Brain microvascular endothelial cell (primary cell): ENCODE measurements at regions not wholly inside any gene's neighbourhood (a gene's known extent, or its start where the extent isn't known, plus 50 kb on each side); places are given as distances from the start of the nearest gene placed in this dataset.

Experiments
- DNase-seq: peaks from one replicate; pipeline ENCODE4 v3.0.0-alpha.2; 2020
- H3K27ac ChIP-seq: fragments of 250-450 bp; sonication (Bioruptor Pico); 2 replicates; pipeline ENCODE4 v1.5.1; 2020; ENCODE audit warnings: mild to moderate bottlenecking, moderate library complexity
- H3K27me3 ChIP-seq: fragments of 250-450 bp; sonication (Bioruptor Pico); replicated peaks from 2 replicates; pipeline ENCODE4 v1.5.1; 2020; ENCODE audit warnings: mild to moderate bottlenecking
- H3K36me3 ChIP-seq: fragments of 250-450 bp; sonication (Bioruptor Pico); replicated peaks from 2 replicates; pipeline ENCODE4 v1.5.1; 2020; ENCODE audit warnings: mild to moderate bottlenecking
- H3K4me3 ChIP-seq: 2 replicates; pipeline ENCODE4 v1.5.1; 2011; ENCODE audit warnings: low read depth, mild to moderate bottlenecking, control low read depth, low read length, moderate library complexity
- in situ Hi-C: cut with HindIII; loops from 2 replicates; pipeline ENCODE4 v1.10.0; 2017; ENCODE audit warnings: low sequenced_read_pairs, low pct_ligation_motif_present
- TF ChIP-seq, protein P1 (sequence below): IDR thresholded peaks from 2 replicates; pipeline ENCODE4 v1.5.1; 2011; ENCODE audit warnings: low read depth, mild to moderate bottlenecking, moderate library complexity, low read length, control low read depth, inconsistent platforms; ENCODE audit errors: missing control alignments

GRCh38 chr14:98773814-98774213 is 498.2 kb downstream of the BCL11B start:
- no peaks in the 10 kb centered on the region for H3K36me3 ChIP-seq
- H3K27ac ChIP-seq, result no peak overlapping the region
- no peak for DNase-seq
- no peaks in the 10 kb centered on the region for H3K27me3 ChIP-seq
- TF ChIP-seq, protein P1, sequence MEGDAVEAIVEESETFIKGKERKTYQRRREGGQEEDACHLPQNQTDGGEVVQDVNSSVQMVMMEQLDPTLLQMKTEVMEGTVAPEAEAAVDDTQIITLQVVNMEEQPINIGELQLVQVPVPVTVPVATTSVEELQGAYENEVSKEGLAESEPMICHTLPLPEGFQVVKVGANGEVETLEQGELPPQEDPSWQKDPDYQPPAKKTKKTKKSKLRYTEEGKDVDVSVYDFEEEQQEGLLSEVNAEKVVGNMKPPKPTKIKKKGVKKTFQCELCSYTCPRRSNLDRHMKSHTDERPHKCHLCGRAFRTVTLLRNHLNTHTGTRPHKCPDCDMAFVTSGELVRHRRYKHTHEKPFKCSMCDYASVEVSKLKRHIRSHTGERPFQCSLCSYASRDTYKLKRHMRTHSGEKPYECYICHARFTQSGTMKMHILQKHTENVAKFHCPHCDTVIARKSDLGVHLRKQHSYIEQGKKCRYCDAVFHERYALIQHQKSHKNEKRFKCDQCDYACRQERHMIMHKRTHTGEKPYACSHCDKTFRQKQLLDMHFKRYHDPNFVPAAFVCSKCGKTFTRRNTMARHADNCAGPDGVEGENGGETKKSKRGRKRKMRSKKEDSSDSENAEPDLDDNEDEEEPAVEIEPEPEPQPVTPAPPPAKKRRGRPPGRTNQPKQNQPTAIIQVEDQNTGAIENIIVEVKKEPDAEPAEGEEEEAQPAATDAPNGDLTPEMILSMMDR, result no peak
- no peak overlapping the region for H3K4me3 ChIP-seq
- in situ Hi-C loops, result no loop called here

GRCh38 chr14:98775892-98776291 is 496.1 kb downstream of the BCL11B start:
- no peak for DNase-seq
- H3K4me3 ChIP-seq, result no peak overlapping the region
- in situ Hi-C loops, result no loop called here
- TF ChIP-seq, protein P1, result no peak
- H3K27ac ChIP-seq, result no peak overlapping the region
- H3K36me3 ChIP-seq, result no peaks in the 10 kb centered on the region
- no peaks in the 10 kb centered on the region for H3K27me3 ChIP-seq

- Histone ChIP-seq H3K4me3 (no peak overlapping the region), H3K27ac (no peak overlapping the region)
- TF ChIP-seq, protein P1, result no peak
Observed at GRCh38 chr14:98782062-98782461, 489.9 kb downstream of the BCL11B start.

GRCh38 chr14:98785578-98785977 is 486.4 kb downstream of the BCL11B start:
- TF ChIP-seq, protein P1, result no peak
- Histone ChIP-seq H3K27me3 (no peaks in the 10 kb centered on the region), H3K36me3 (no peaks in the 10 kb centered on the region), H3K4me3 (no peak overlapping the region), H3K27ac (no peak overlapping the region)
- no peak for DNase-seq
- in situ Hi-C loops, result no loop called here

More at GRCh38 chr14:98782062-98782461, 489.9 kb downstream of the BCL11B start:
- Histone ChIP-seq H3K36me3 (no peaks in the 10 kb centered on the region), H3K27me3 (no peaks in the 10 kb centered on the region)
- DNase-seq, result no peak
- in situ Hi-C loops, result no loop called here

DNA sequence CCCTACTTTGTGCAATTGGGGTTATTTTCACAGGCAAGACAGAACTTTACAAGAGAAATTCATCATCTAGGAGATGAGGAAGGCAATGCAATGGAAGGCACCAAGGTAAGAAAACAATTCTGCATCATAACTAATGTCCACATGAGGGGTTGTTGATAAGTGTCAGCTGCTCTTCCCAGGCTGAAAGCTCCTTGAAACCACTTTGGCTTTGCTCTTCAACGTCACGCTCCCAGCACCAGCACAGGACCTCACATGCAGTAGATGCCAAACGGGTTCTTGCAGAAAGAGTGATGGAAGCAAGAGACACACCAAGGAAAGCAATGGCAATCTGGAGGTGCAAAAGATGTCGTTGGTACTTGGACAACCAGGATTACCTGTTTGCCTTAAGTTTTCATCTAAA is 485.5 kb downstream of the BCL11B start:
- in situ Hi-C loops, result no loop called here
- H3K27ac ChIP-seq, result no peak overlapping the region
- H3K4me3 ChIP-seq, result no peak overlapping the region
- no peak for DNase-seq
- TF ChIP-seq, protein P1, result no peak
- no peaks in the 10 kb centered on the region for H3K36me3 ChIP-seq
- no peaks in the 10 kb centered on the region for H3K27me3 ChIP-seq

- H3K4me3 ChIP-seq, result no peak overlapping the region
- H3K36me3 ChIP-seq, result no peaks in the 10 kb centered on the region
- TF ChIP-seq, protein P1, result no peak
- in situ Hi-C loops, result no loop called here
- no peak overlapping the region for H3K27ac ChIP-seq
- no peaks in the 10 kb centered on the region for H3K27me3 ChIP-seq
- no peak for DNase-seq
Observed at GRCh38 chr14:98791661-98792060, 480.3 kb downstream of the BCL11B start.
